Activated CD4-positive, CD25-positive, alpha-beta regulatory T cell treated with anti-CD3 and anti-CD28 coated beads, Interleukin-2, amount 50 U/mL, for 24 hours (primary cell): ENCODE measurements at regions not wholly inside any gene's neighbourhood (a gene's known extent, or its start where the extent isn't known, plus 50 kb on each side); places are given as distances from the start of the nearest gene placed in this dataset.
"Not testable (repeated sequence)": the region's sequence is repeated elsewhere in the genome, so short reads cannot be mapped to it uniquely, and the experiment has no call there.

Source experiments
- ATAC-seq, 2 donors: fragments of 150-1000 bp; cut with Tn5 transposase; one replicate each; pipeline ENCODE4 v1.10.0; 2021; ENCODE audit warnings: mild to moderate bottlenecking in 1 of 2, moderate library complexity in 1 of 2

GRCh38 chr9:87381050-87381711, 116.5 kb upstream of the DAPK1 start:
- ATAC-seq, result no peak

- ATAC-seq, result no peak
Observed at GRCh38 chr9:87381746-87382145, 115.9 kb upstream of the DAPK1 start.

- no peak for ATAC-seq
Observed at GRCh38 chr9:87382900-87383299, 114.8 kb upstream of the DAPK1 start.

GRCh38 chr9:87383344-87384150, 114.1 kb upstream of the DAPK1 start:
- ATAC-seq, result no peak

- ATAC-seq, result no peak
Observed at GRCh38 chr9:87386490-87387025, 111.1 kb upstream of the DAPK1 start.

- no peak for ATAC-seq
Observed at GRCh38 chr9:87387351-87388011, 110.2 kb upstream of the DAPK1 start.

- not testable (repeated sequence) for ATAC-seq
Observed at GRCh38 chr9:87388708-87389107, 109.0 kb upstream of the DAPK1 start.

- no peak for ATAC-seq
Observed at GRCh38 chr9:87389936-87390335, 107.7 kb upstream of the DAPK1 start.

GRCh38 chr9:87390361-87390760, 107.3 kb upstream of the DAPK1 start:
- no peak for ATAC-seq

GRCh38 chr9:87392086-87392485, 105.6 kb upstream of the DAPK1 start:
- ATAC-seq, result no peak

GRCh38 chr9:87393706-87394230, 103.9 kb upstream of the DAPK1 start:
- no peak for ATAC-seq

GRCh38 chr9:87395804-87396479, 101.7 kb upstream of the DAPK1 start:
- no peak for ATAC-seq

- no peak for ATAC-seq
Observed at GRCh38 chr9:87401681-87402080, 96.0 kb upstream of the DAPK1 start.

GRCh38 chr9:87402537-87402936, 95.1 kb upstream of the DAPK1 start:
- ATAC-seq, result no peak

- ATAC-seq, result no peak
Observed at GRCh38 chr9:87405677-87406542, 91.8 kb upstream of the DAPK1 start.

GRCh38 chr9:87406543-87407166, 91.0 kb upstream of the DAPK1 start:
- ATAC-seq, result no peak

- not testable (repeated sequence) for ATAC-seq
Observed at GRCh38 chr9:87410047-87411005, 87.3 kb upstream of the DAPK1 start.

GRCh38 chr9:87420884-87421283, 76.8 kb upstream of the DAPK1 start:
- ATAC-seq, result no peak

GRCh38 chr9:87421734-87422133, 75.9 kb upstream of the DAPK1 start:
- no peak for ATAC-seq

- ATAC-seq, result no peak
Observed at GRCh38 chr9:87422999-87423398, 74.7 kb upstream of the DAPK1 start.
